ENCODE measurements at regions not wholly inside any gene's neighbourhood (a gene's known extent, or its start where the extent isn't known, plus 50 kb on each side); places are given as distances from the start of the nearest gene placed in this dataset.

- TF ChIP-seq POLR2A (IDR thresholded peaks at IDR 0.05; ENCODE audit: low read depth, low read length) = no peak
- no peak for TF ChIP-seq CTCF (conservative IDR thresholded peaks at IDR 0.05; ENCODE audit: low read depth, low read length)
- no peak for TF ChIP-seq BHLHE40 (IDR thresholded peaks at IDR 0.05; ENCODE audit: low read depth, low read length)
- no peak for TF ChIP-seq SMC3 (IDR thresholded peaks at IDR 0.05; ENCODE audit: low read depth, low read length)
- TF ChIP-seq CHD1 (IDR thresholded peaks at IDR 0.05; ENCODE audit: low read depth, low read length) = no peak
- TF ChIP-seq ELK1 (IDR thresholded peaks at IDR 0.05; ENCODE audit: borderline replicate concordance, low read depth, low read length) = no peak
- no peak for TF ChIP-seq RFX5 (IDR thresholded peaks at IDR 0.05; ENCODE audit: low read depth, low read length)
- no peak for TF ChIP-seq MAFK (IDR thresholded peaks at IDR 0.05; ENCODE audit: low read depth, low read length)
- no peak for TF ChIP-seq MXI1 (IDR thresholded peaks at IDR 0.05; ENCODE audit: borderline replicate concordance, low read depth, low read length)
- TF ChIP-seq RAD21 (IDR thresholded peaks at IDR 0.05; ENCODE audit: low read length) = no peak
These were observed 268.5 kb upstream of the CCL2 start for GRCh38 chr17:33986566-33986965.

Data from IMR-90 (cell line).